ELF-1 (cell line): ENCODE measurements at regions not wholly inside any gene's neighbourhood (a gene's known extent, or its start where the extent isn't known, plus 50 kb on each side); places are given as distances from the start of the nearest gene placed in this dataset.

ENCODE experiments used
- DNase-seq: peaks from one replicate; pipeline ENCODE4 v3.0.0-alpha.2; 2016; ENCODE audit warnings: low read depth, low spot score

DNA sequence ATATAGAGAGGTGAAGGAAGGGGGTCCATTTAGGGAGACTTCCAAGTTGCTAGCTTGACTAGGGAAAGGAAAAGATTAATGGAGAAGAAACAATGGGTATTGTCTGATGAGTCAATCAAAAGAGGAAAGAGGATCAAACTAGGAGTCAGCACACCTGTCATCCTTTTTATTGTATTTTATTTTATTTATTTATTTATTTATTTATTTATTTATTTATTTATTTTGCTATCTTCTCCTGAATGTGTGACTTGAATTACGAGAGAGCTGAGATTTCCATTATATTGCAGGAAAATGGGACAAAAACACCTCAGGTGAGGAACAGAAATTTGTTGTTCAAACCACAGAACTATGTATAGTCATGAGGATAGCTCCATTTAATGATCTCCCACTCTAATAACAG, 58.9 kb downstream of the NUDT11 start:
- no peak for DNase-seq

DNA sequence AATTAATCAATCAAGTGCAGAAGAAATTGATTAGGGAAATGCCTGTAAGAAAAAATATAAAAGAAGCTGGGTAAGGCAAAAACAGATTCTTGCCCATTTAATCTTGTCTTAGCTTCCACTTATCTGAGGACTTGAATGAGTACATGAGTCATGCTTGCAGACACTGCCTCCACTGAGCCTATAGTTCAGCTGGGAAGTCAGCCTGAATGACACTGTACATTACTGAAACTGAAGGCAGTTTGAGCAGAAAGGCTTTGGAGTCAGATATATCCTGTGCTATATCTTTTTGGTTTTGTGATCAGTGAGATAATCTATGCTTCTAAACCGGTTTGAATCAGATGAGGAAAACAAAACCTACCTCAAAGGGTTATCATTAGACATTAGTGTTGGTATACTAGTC, 61.3 kb downstream of the NUDT11 start:
- no peak for DNase-seq

DNA sequence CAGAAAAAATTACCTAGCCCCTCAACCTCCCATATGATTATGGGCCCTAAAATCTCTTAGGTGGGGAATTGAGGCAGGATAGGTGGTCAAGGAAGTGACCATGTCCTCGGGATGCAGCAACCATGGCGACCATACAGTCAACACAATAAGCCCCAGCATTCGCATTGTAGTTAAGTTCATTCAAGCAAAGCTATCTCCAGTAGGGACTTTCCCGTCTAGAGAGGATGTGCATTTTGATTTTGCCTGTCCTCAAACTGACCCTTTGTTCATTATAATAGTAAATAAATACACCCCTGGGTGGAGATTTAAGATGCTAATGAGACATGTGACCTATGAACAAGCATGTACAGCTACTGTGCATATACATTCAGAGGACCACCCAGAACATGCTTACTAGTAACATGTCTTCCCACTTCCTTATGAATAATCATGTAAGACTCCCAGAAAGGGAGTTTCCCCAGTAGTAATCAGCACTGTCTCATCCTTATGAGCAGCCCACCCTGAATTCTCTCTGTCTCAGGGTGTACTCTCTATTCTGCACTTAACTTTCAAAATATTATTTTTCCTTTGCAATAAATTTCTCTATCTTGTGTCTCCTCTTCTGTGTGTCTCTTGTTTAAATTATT, 74.3 kb downstream of the NUDT11 start:
- no peak for DNase-seq

DNA sequence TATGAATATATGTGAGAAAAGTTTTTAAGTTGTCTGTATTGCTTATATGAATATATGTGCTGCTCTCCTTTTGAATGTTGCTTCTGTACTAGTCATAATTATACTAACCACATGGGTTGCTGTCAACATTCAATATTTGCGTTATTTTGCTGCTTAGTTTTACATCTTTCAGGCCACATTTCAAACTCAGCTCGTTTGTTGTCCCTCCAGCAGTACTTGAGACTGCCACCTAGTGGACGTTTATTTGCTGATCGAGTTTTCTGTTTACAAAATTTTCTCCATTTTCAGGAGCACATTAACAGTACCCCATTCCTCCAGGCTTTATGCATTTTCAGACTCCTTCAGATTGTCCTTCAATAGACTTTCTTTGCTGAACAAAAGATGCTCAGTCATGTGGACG, 75.8 kb downstream of the NUDT11 start:
- peak; percentile 38 for DNase-seq

DNA sequence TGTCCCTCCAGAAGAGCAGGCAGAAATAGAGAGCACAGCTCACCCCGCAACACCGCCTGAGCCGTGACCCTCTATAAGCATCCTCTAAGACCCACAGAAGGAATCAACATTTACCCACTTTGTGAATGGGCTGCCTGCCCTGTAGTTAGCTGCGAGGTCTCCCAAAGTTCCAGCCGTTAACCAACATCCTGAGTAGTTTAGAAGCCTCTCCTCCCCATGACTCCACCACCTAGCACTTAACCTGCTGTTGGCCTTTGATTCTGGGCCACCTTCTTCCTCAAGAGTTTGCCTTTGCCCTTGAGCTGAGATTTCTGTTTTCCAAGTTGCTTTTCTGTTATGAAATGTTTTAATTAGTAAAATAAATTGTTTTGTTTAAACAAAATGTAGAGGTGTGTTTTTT, 75.8 kb downstream of the NUDT10 start:
- DNase-seq: no peak

DNA sequence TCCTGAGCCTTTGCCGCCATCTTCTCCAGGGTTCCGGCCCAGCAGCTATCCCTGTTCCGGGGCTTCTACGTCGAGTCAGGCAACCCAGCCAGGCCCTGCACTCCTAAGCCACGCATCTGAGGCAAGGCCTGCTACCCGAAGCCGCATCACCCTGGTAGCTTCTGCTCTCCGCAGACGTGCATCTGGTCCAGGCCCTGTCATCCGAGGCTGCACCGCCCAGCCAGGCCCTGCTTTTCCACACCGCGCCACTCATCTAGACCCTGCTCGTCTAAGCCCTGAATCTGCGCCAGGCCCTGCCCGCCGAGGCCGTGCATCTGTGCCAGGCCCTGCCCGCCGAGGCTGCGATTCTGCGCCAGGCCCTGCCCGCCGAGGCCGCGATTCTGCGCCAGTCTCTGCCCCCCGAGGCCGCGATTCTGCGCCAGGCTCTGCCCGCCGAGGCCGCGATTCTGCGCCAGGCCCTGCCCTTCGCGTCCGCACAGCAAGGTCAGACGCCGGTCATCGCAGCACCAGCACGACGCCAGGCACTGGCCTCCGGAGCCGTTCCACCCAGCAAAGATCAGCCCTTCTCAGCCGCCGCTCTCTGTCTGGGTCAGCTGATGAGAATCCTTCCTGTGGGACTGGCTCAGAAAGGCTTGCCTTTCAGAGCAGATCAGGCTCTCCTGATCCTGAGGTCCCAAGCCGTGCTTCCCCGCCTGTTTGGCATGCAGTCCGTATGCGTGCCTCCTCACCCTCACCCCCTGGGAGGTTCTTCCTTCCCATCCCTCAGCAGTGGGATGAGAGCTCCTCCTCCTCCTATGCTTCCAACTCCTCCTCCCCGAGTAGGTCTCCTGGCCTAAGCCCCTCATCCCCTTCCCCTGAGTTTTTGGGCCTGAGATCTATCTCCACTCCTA, 75.1 kb downstream of the NUDT10 start:
- no peak for DNase-seq

DNA sequence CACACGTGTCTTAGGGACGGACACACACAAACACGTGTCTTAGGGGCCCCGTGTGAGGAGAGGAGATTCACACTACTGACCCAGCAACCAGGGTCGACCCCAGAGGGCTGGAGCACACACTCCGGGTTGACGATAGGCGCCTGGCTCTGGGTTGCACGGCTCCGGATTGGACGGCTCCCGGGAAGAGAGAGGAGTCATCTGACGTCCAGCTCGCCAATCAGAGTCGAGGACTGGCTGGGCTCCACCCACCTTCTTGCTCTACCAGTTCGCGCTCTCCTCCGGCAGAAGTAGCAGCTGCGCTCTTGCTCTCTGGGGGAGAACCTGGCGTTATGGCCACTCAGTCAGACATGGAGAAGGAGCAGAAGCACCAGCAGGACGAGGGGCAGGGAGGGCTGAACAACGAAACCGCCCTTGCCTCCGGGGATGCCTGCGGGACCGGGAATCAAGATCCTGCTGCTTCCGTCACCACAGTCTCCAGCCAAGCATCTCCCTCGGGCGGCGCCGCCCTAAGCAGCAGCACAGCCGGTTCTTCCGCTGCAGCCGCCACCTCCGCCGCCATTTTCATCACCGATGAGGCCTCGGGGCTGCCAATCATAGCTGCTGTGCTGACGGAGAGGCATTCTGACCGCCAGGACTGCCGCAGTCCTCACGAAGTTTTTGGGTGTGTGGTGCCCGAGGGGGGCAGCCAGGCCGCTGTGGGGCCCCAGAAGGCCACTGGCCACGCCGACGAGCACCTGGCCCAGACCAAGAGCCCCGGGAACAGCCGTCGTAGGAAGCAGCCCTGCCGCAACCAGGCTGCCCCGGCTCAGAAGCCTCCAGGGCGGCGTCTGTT, 74.3 kb downstream of the NUDT10 start:
- no peak for DNase-seq

DNA sequence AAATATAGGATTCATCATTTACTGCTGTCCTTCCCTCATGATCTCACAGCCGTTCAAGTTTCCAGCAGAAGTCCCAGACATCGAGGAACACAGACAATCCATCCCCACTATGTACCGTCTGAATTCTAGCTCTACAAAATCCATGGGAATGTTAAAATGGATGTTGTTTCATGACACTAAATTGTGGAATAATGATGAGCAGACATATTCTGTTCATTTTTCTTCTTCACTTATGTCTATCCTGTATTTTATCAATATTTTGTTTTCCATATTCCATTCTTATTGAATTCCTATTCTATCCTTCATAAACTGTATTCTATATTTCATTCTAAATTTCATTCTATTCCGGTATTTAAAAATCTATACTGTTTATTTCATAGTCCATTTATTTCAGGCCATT, 71.8 kb downstream of the NUDT10 start:
- DNase-seq: no peak

DNA sequence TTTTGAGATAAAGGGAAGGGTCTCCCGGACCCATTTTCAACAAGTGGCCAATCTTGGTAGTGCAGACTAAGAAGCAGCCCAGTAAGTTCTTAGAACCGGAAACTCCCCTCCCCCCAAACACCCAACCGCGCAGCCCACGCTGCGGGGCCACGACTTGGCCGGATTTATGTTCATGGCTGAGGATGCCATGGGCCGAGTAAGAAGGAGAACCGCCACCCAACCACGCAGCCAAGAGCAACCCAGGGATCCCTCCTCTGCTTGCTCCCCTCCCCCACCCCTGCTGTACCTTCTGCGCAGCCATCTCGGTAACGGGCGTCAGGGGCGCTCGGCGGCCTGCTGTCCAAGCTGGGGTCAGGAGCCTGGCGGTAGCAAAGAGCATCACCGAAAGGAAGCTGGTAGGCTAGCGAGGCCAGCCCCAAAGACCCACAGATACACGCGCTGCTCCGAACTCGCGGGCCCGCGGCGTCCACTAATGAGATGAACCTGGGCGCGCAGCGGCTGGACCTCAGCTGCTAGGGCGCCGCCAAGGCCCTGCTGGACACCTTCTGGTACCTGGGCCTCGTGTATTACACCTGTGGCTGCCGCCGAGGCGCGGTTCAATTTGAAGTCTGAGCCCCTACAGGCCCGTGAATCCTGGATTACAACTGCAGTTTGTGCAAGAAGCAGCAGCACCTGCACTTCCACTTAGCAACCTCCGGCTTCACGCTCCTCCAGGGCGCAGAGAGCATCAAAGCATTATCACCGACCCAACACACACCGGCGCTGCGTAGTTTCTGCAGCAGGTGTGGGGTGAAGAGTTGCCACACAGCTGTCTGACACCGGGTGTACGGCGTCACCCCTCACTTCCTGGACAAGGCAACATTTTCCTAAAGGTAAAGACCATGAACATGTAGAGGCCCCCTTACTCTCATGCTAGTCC, 63.4 kb downstream of the NUDT10 start:
- DNase-seq: peak; percentile 86

DNA sequence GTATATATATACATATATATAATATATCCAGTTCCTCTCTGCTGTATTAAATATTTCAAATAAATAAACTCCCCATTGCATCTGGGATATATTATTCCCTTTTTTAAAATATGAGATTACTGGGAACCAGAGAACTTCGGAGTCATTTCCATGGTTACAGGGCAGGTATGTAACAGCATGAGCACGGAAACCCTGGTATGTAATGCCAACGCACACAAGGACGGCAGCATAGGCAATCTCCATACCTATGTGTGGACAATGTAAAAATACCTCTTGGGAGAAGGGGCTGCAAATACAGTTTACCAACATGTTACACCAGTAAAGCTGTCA, 62.8 kb downstream of the NUDT10 start:
- DNase-seq: no peak
